ENCODE measurements at regions not wholly inside any gene's neighbourhood (a gene's known extent, or its start where the extent isn't known, plus 50 kb on each side); places are given as distances from the start of the nearest gene placed in this dataset.

DNA sequence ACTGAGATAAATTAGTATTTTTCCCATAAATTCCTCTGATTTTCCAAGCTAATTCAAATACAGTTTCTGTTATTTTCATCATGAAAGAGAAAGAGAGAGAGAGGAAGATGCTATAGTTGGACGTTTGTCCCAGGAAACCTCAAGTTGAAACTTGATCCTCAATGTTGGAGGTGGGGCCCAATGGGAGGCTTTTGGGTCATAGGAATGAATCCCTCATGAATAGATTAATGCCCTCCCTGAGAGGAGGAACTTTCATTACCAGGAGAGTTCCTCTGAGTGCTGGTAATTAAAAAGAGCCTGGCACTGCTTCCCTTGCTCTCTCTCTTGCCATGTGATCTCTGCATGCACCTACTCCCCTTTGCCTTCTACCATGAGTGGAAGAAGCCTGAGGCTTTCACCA, 189.9 kb upstream of the SMC2 start:
- no peak for DNase-seq (ENCODE audit: low read depth in 2 of 2)

DNA sequence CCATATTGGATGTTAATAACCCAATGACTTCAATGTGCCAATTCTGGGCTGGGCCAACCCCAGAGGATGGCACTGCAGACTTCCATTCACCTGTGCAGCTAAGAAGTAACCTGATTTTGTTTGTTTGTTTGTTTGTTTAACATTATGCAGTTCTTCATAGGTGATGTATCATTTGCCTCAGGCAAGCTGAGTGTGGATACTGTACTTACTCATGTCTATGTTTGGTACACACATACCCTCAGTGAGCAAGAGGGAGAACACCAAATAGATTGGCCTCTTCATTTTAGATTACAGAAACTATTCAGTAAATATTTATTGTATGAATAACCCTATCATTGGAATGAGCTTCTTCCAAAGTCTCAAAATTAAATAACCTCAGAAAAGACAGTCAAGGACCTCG, 180.2 kb upstream of the SMC2 start:
- DNase-seq (ENCODE audit: low read depth in 2 of 2) = no peak

DNA sequence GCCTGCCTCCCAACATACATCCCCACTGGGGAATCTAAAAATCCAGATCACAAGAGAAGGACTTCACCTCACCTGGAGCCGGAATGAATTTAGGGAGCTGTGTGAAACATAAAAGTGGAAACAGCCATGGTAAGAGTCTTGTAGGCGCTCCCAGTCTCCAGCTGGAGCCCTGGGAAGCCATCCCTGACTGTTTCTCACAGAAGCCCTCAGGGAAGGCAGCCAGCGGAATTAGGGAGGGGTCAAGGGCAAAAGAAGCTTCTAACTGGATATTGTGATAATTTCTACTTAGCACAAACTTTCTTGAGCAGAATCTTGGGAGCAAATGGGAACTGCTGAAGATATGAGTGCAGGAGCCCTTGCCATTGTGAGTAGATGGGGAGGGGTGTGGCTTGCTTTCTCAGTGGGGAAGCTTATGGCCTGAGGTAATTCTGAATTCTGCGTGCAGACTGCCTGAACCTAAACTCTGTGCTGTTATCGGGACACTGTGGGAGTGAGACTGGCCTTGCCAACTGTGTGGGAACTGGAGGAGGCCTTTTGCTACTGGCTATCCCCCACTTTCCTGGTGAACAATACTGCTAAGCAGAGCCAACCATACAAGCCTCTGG, 174.4 kb upstream of the SMC2 start:
- DNase-seq (ENCODE audit: low read depth in 2 of 2) = no peak

DNA sequence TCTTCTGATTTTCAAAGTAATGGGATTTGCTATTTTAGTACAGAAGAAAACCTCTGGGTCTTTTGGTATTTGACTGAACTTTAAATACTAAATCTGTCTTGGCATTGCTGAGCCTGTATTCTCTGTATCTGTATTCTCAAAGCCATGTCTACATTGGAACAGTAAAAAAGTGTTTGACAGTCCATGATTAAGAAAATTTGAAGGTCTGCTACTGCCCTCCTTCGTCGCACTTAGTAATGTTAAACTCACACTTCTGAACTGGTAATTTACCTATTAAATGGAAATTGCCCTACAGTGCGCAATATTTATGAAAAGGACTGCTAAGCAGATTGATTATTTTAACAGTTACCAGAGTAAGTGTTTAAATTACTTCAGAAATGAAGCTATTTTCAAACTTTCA, 165.7 kb upstream of the SMC2 start:
- DNase-seq (ENCODE audit: low read depth in 2 of 2) = no peak

DNA sequence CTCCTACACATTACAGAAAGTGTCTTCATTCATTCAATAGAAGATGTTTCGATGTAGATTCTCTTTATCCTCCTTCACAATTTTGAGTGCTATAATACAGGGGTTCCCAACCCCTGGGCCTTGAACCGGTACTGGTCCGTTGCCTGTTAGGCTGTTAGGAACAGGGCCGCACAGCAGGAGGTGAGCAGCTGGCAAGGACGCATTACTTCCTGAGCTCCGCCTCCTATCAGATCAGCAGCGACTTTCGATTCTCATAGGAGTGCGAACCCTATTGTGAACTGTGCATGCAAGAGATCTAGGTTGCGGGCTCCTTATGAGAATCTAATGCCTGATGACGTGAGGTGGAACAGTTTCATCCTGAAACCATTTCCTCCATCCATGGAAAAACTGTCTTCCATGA, 153.0 kb upstream of the SMC2 start:
- no peak for DNase-seq (ENCODE audit: low read depth in 2 of 2)

DNA sequence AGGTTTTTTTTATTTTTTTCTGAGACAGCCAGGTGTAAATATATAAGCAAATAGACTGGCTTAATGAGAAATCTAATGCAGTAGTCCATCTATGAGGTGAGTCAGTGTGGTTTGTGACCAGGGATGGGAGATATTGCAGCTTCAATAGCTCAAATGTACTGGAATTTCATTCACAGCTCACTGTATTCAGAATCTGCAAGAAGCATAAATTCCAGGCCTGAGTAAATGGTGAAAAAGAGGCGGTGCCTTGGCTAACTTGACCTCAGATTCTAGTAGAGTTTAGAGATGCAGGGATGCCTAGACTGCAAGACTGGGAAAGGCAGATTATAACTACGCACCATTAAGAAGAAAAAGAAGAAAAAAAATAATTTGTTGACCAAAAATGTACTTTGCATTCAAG, 151.9 kb upstream of the SMC2 start:
- no peak for DNase-seq (ENCODE audit: low read depth in 2 of 2)

DNA sequence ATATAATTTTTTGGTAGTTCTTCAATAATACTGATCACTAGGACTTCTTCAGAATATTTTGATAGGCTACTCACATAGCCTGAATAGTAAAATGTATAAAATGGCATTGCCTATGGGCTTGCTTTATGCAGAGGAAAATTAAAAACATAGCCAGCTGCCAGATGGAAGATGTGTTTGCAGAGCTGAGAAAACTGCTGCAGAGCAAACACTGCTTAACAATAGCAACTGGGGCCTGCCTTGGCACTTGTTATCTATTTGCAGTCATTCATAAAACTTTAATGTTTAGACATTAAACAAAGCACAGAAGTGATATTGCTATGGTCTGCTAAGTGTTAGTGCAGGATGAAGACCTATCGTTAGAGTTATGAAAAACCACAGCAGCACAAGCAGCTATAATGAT, 151.5 kb upstream of the SMC2 start:
- DNase-seq (ENCODE audit: low read depth in 2 of 2) = no peak

DNA sequence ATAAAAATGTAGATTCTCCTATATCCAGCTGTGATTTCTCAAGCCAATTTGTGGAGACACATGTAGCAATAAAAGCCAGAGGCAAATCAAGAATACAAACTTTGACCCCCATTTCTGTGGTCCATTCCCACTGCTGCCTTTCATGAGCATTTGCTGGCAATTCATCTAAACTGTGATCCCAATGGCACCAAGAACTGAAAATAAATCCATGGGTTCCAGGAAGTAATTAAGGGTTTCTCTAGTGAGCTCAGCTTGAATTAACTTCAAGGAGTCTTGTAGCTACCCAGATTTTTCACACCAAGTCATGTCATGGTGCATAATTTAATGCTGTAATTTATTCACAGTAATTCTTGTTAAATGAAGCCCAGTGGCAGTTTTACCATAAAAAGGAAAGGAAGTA, 145.0 kb upstream of the SMC2 start:
- no peak for DNase-seq (ENCODE audit: low read depth in 2 of 2)

DNA sequence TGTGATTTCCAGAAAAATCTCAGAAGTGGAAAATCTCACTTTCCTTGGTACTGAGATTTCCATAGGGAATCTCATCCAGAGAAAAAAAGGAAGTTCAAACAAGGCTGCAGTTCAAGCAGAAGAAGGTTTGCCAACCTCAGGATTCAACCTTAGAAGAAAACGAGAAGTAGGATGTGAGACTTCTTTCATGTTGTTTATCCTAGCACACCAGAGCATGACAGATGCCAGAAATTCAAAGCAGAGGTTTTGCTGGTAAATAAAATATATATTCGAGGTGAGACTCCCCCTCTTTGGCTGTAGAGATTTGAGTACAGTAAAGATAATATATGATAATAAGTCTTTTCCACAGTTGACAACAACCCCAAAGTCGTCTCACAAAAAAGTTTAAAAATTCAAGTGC, 116.9 kb upstream of the SMC2 start:
- no peak for DNase-seq (ENCODE audit: low read depth in 2 of 2)

DNA sequence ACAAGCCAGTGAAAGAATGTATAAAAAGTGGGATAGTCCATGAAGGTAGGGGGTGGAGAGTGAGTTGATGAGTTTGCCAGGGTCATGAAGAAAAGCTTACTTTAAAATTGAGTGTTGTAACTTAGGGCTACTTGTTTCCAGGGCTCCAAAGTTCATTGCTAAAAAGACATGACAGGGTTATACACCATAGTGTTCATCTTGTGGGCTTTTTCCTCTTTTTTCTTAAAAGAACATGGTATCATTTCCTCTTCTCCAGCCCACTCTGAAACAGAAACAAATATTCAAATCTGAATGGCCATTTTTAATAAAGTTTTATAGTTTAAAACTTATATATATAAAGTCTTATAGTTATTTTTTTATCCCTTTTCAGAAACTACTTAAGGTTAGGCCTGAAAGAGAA, 115.7 kb upstream of the SMC2 start:
- no peak for DNase-seq (ENCODE audit: low read depth in 2 of 2)

DNA sequence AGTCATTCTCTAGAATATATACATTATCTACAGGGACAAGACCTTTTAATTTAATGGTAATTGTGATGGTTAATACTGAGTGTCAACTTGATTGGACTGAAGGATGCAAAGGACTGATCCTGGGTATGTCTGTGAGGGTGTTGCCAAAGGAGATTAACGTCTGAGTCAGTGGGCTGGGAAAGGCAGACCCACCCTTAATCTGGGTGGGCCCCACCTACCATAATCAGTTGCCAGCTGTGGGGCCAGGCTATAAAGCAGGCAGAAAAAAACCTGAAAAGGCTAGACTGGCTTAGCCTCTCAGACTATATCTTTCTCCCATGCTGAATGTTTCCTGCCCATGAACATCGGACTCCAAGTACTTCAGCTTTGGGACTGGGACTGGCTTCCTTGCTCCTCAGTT, 112.2 kb upstream of the SMC2 start:
- no peak for DNase-seq (ENCODE audit: low read depth in 2 of 2)

DNA sequence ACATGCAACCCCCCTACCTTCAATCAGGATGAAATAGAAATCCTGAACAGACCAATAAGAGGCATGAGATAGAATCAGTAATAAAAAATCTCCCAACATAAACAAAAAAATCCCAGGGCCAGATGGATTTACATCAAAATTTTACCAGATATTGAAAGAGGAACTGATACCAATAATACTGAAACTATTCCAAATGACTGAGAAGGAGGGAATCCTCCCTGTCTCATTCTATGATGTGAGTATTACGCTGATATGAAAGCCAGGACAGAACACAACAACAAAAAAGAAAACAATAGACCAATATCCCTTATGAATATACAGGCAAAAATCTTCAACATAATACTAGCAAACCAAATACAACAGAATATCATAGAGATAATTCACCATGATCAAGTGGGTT, 109.0 kb upstream of the SMC2 start:
- no peak for DNase-seq (ENCODE audit: low read depth in 2 of 2)

DNA sequence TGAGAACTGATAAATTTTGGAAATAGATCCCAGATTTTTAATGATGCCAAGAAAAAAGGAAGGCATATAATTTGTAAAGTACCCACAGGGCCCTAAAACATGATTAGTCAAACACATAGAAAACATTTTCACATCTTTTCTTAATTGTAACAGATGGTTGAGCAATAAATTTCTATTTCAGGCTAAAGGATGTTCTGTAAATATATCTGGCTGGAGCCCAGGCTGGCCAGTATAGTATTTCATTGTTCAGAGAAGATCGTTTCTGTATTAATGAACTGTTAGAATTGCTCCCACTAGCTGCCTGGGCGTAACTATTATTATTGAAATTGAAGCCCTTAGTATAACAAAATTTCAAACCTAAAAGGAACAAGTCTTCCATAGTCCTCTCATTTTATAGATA, 105.3 kb upstream of the SMC2 start:
- no peak for DNase-seq (ENCODE audit: low read depth in 2 of 2)

DNA sequence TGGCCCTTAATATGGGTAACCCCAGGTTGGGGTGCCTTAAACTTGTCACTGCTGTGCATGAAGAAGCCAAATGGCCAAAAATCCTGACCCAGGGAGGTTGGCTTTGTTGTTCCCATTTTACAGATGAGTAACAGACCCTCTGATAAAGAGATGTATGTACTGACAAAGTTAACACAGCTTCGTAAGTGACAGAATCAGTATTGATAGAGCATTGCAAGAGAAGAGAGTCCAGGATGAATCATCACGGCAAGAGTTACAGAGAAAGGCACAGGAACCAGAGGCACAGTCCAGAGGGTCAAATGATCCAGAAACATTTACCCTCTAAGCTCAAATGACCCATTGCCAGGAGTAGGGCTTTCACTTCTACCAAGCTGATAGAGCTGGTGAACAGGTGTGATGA, 103.8 kb upstream of the SMC2 start:
- no peak for DNase-seq (ENCODE audit: low read depth in 2 of 2)

DNA sequence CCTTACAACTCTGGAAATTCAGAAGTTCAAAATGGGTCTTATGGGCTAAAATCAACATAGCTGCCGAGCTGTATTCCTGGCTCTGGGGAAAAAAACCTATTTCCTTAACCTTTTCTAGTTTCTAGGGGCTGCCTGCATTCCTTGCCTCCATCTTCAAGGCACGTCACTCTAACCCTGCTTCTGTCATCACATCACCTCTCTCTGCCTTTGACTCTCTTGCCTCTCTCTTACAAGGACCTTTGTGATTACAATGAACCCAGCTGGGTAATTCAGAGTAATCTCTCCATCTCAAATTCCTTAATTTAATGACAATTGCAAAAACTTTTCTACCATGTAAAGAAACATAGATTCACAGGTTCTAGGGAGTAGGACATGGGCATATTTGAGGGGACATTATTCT, 103.1 kb upstream of the SMC2 start:
- DNase-seq (ENCODE audit: low read depth in 2 of 2) = no peak

DNA sequence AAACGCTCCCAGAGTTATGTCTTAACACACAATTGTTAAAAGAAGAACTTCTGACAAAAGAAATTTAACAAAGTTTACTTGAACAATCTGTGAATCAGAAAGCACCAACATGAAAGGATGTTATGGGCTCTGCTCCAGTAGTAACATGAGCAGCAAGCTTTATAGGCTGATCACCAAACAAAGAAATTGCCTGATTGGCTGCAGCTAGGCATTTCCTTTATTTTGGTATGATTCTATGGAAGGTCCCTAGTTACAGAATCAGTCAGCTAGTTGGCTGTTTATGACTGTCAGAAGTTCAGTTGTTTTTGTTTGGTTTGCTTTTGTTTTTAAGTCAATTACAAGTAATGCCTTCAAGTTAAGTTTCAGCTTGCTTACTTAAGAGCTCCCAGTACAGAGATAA, 102.4 kb upstream of the SMC2 start:
- DNase-seq (ENCODE audit: low read depth in 2 of 2) = no peak

DNA sequence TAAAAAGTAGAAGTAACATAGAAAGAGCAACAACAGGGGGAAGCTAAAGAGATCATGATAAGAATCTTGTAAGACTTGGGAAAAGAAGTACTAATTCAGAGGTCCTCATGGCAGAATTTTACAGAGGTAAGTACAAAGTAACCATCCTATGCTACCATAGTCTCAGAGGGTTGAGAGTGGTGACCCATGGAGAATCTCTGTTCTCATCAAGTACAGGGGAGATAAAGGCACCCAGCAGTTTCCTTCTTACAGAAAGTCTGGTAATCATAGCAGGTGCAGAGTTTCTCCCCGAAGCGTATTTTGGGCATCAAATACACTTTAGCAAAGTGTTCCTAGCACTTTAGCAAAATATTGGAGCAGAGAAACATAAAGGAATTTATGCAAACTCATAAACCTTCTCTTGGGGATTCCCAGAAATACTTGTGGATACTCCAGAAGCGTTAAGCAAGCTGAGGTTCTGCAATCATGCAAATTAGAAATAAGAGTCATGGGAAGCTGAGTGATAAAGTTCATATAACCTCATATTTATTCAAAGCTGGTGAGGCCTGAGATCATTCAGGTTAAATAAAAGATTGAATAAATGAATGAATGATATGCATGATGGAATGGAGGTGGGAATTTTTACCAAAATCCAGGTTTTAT, 101.0 kb upstream of the SMC2 start:
- no peak for DNase-seq (ENCODE audit: low read depth in 2 of 2)

DNA sequence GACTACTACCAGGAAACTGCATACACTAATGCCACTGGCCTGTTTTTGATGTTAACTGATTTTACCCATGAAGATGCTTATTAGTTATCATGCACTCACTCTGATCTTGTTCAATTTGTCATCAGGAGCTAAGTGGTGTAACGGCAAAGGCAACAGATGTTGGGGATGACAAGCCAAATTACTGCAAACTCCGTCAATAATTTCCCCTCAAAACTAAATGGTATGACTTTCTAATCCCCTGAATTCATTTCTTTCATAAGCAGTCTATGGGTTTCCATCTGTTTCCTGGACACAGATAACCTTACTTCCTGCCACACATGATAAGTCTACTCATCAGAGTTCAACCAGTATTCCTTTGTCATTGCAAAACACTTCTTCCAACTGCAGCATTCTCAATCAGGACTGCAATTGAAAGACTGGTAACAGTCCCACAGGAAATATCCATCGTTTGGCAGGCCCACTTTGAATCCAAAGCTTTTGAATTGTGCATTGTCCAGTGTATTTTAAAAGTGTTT, 96.2 kb upstream of the SMC2 start:
- peak; percentile 7 to 68 for DNase-seq (ENCODE audit: low read depth in 2 of 2)

DNA sequence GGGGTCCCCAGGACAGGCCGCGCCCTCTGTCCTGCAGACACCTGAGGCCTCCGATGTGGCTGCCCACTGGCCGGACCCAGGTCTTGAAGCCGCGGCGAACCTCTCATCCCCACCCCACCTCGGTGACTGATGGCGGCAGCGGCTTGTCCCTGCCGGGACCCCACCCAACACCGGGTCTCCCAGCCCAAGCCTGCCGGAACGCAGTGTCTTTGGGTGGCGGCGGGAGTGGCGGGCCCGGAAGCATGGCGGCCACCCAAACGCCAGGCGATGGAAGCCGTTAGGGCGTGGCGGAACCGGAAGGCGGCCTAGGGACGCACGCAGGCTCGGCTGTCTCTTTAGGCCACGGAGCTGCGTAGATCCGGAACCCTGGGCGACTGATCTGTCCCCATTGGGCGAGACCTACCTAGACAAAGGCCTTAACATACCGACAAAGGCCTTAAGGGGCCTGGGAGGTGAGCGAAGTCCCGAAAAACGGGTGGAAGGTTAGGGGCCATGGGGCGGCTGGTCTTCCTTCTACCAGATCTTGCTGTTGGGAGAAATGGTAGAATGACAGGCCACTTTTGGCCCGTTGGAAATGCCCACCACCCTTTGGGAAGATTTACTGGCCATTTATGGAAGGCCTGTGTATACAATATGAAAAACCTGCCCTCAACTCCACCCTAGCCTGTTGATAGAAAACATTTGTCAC, 94.6 kb upstream of the SMC2 start:
- DNase-seq (ENCODE audit: low read depth in 2 of 2) = no peak

DNA sequence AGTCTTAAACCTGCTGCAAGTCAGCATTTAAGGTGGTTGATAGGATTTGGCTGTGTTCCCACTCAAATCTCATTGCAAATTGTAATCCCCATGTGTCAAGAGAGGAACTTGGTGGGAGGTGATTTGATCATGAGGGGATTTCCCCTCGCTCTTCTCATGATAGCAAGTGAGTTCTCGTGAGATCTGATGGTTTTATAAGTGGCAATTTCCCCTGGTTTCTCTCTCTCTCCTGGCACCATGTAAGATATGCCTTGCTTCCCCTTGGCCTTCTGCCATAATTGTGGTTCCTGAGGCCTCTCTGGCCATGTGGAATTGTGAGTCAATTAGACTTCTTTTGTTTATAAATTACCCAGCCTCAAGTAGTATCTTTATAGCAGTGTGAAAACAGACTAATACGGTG, 84.3 kb upstream of the SMC2 start:
- no peak for DNase-seq (ENCODE audit: low read depth in 2 of 2)

DNA sequence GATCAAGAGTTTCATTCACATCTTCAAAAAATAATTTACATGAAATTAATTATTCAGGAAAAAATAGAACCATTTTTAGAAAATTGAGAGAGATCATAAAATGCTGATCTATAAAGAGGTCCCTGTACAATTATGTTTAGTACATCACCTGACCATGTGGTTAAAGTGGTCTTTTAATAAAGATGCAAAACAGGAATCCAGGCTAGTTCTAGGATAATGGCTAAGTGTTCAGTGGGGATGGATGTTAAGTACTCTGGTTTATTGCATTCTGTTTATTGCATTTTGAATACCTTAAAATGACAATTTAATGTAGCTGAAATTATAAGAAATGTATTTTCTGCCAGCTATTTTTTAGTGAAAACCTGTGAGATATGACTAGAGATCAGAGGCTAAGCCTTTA, 72.0 kb upstream of the SMC2 start:
- DNase-seq (ENCODE audit: low read depth in 2 of 2) = no peak

DNA sequence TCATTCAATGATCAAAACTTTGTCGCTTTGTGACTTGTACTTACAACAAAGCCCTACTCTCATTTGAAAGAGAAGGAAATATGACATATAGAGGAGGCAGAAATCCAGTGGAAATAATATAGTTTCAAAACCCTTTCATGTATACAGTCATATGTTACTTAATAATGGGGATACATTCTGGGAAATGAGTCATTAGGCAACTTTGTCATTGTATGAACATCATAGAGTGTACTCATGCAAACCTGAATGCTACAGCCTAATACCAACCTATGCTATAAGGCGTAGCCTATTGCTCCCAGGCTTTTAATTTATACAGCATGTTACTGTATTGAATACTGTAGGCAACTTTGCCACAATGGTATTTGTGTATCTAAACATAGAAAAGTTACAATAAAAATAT, 69.0 kb upstream of the SMC2 start:
- DNase-seq (ENCODE audit: low read depth in 2 of 2) = no peak

DNA sequence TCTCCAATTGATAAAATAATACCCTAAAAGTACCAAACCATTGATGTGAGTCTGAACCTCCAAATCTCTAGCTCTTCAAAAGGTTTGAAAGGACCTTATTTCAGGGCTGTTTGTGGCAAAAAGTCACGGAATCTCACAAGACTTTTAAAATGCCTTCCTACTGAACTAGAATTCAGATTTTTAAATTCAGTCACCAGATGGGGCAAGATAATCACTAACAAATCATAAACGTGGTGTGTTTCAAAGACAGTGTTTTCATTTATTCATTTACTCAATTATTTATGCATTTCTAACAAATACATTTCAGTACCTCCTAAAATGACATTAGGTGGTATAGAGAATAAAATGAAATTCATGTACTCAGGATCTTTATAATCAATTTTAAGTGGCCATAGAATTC, 68.2 kb upstream of the SMC2 start:
- no peak for DNase-seq (ENCODE audit: low read depth in 2 of 2)

All from dermis microvascular lymphatic vessel endothelial cell (primary cell).